ENCODE measurements at regions not wholly inside any gene's neighbourhood (a gene's known extent, or its start where the extent isn't known, plus 50 kb on each side); places are given as distances from the start of the nearest gene placed in this dataset.

DNA sequence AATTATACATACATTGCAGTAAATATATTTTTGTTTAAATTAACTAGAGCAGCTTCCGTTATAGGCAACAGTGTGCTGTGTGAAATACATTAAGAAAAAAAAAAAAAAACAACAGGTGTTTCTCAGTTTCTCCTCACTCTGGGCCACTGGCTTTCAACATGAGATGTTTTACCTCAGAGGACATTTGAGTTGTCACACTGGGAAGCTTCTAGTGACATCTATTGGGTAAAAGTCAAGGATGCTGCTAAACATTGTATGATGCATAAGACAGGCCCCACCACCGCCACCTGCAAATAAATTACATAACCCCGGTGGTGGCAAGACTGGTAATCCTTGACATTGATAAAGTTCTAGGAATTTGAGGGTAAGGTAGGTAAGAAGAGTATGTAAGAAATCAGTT is 1512.2 kb downstream of the C4orf33 start:
- TF ChIP-seq CTCF (conservative IDR thresholded peaks at IDR 0.05 in 1 of 2, IDR thresholded peaks at IDR 0.05 in 1 of 2; ENCODE audit: low read depth in 1 of 2, low read length in 2 of 2) (no peak), EZH2 (IDR thresholded peaks at IDR 0.05; ENCODE audit: low read length, missing control alignments) (no peak)

All from fibroblast of lung (primary cell).